ENCODE measurements at regions not wholly inside any gene's neighbourhood (a gene's known extent, or its start where the extent isn't known, plus 50 kb on each side); places are given as distances from the start of the nearest gene placed in this dataset.

GRCh38 chr2:76083248-76083647 lies 372.5 kb upstream of the GCFC2 start:
- TF ChIP-seq EZH2 (IDR thresholded peaks at IDR 0.05; ENCODE audit: borderline replicate concordance, low read depth, low read length, severe bottlenecking) (no peak), CTCF (IDR thresholded peaks at IDR 0.05; ENCODE audit: borderline replicate concordance, extremely low read depth, low read length, poor library complexity, severe bottlenecking) (no peak)
